ENCODE measurements at regions not wholly inside any gene's neighbourhood (a gene's known extent, or its start where the extent isn't known, plus 50 kb on each side); places are given as distances from the start of the nearest gene placed in this dataset.

DNA sequence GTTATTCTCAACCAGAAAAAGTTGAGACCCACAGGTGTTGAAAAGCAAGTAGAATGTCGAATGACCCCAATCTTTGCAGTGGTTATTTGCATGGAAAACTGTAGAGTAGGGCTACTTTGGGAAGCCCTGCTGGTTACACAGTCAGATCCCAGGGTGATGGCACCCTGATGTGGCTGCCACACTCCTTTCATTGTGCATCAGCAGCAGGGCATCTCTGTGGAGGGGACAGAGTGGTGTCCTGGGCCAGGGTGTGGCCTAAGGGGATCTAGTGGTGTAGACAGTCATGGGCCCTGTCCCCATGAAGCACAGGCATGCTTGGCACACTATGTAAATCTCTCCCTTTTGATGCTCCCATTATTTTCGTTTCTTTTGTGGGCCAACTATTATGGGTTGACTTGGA, 199.4 kb upstream of the NAV2 start:
- H3K4me2 ChIP-seq (ENCODE audit: insufficient read depth, low read length, poor library complexity, severe bottlenecking) = no peak overlapping the region
- WGBS, 2 donors (ENCODE audit: extremely low coverage in 2 of 2, insufficient read length in 2 of 2, insufficient replicate concordance in 1 of 2) = no CpG with 5 or more reads among the region's 2 CpGs
- H4K91ac ChIP-seq (ENCODE audit: low read depth, low read length, poor library complexity) = no peak overlapping the region
- H3K4me1 ChIP-seq (ENCODE audit: control insufficient read depth in 2 of 2, insufficient read depth in 1 of 2, low read depth in 1 of 2, low read length in 2 of 2) = peaks cover 3 to 8% of the 10 kb centered on the region in 2 donors
- no peak overlapping the region for H4K8ac ChIP-seq (ENCODE audit: low read depth, low read length)
- DNase-seq (ENCODE audit: low spot score) = no peak
- no peak overlapping the region for H3K27ac ChIP-seq (replicated peaks; ENCODE audit: low read length)
- H3K14ac ChIP-seq (ENCODE audit: low read length) = no peak overlapping the region
- no peak overlapping the region for H2AFZ ChIP-seq (ENCODE audit: low read length)
- H2BK5ac ChIP-seq (ENCODE audit: low read length) = no peak overlapping the region
- no peaks in the 10 kb centered on the region for H3K79me1 ChIP-seq (ENCODE audit: low read depth, low read length)
- no peak overlapping the region for H3K9ac ChIP-seq (ENCODE audit: low read depth, low read length, poor library complexity)
- H2BK15ac ChIP-seq (ENCODE audit: low read length) = no peak overlapping the region
- no peaks in the 10 kb centered on the region for H3K9me3 ChIP-seq (replicated peaks in 1 of 2; ENCODE audit: control insufficient read depth in 2 of 2, insufficient read depth in 1 of 2, low read depth in 1 of 2, low read length in 2 of 2)
- no peak overlapping the region for H3K23ac ChIP-seq (ENCODE audit: low read depth, low read length, poor library complexity)
- no peak overlapping the region for H3K4me3 ChIP-seq (ENCODE audit: low read length in 2 of 2)
- no peaks in the 10 kb centered on the region for H3K36me3 ChIP-seq (replicated peaks in 1 of 2; ENCODE audit: control insufficient read depth in 2 of 2, insufficient read depth in 2 of 2, low read length in 2 of 2)
- H2BK120ac ChIP-seq (ENCODE audit: low read depth, low read length) = no peak overlapping the region
- no peaks in the 10 kb centered on the region for H3K27me3 ChIP-seq (ENCODE audit: control insufficient read depth in 3 of 3, insufficient read depth in 3 of 3, low read depth in 1 of 3, low read length in 3 of 3)
- H3K18ac ChIP-seq (ENCODE audit: low read length) = no peak overlapping the region
- H2BK12ac ChIP-seq (ENCODE audit: low read length) = no peak overlapping the region
- no peak overlapping the region for H3K4ac ChIP-seq (ENCODE audit: low read length)
- H2AK5ac ChIP-seq (ENCODE audit: low read depth, low read length) = no peak overlapping the region

DNA sequence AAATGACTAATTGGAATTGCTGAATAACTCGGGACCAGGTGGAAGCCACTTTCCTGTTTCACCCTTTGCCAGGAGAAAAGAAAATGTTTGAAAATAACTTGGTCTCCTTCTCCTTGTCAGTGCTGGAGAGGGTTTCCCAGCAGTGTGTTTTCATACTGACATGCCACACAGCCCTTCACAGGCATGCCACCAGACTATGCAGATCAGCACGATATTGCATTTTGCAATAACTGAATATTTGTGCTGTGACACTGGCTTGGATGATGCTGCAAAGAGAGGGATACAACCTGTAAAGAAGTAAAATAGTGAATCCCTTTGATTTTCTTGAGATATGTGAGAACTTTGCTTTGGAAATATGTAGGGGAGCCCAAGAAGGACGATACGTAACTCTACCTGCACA, 200.0 kb upstream of the NAV2 start:
- Histone ChIP-seq H4K8ac (ENCODE audit: low read depth, low read length) (no peak overlapping the region), H3K4me2 (ENCODE audit: insufficient read depth, low read length, poor library complexity, severe bottlenecking) (no peak overlapping the region), H2BK120ac (ENCODE audit: low read depth, low read length) (no peak overlapping the region), H3K79me1 (ENCODE audit: low read depth, low read length) (no peaks in the 10 kb centered on the region), H3K27ac (replicated peaks; ENCODE audit: low read length) (no peak overlapping the region), H2BK5ac (ENCODE audit: low read length) (no peak overlapping the region), H2AK5ac (ENCODE audit: low read depth, low read length) (no peak overlapping the region), H3K23ac (ENCODE audit: low read depth, low read length, poor library complexity) (no peak overlapping the region), H2BK12ac (ENCODE audit: low read length) (no peak overlapping the region), H3K14ac (ENCODE audit: low read length) (no peak overlapping the region), H2AFZ (ENCODE audit: low read length) (no peak overlapping the region), H3K9me3 (replicated peaks in 1 of 2; ENCODE audit: control insufficient read depth in 2 of 2, insufficient read depth in 1 of 2, low read depth in 1 of 2, low read length in 2 of 2) (no peaks in the 10 kb centered on the region), H3K36me3 (replicated peaks in 1 of 2; ENCODE audit: control insufficient read depth in 2 of 2, insufficient read depth in 2 of 2, low read length in 2 of 2) (no peaks in the 10 kb centered on the region), H3K4ac (ENCODE audit: low read length) (no peak overlapping the region), H3K4me1 (ENCODE audit: control insufficient read depth in 2 of 2, insufficient read depth in 1 of 2, low read depth in 1 of 2, low read length in 2 of 2) (peaks cover 8 to 9% of the 10 kb centered on the region in 2 donors), H3K9ac (ENCODE audit: low read depth, low read length, poor library complexity) (no peak overlapping the region), H3K18ac (ENCODE audit: low read length) (no peak overlapping the region), H3K4me3 (ENCODE audit: low read length in 2 of 2) (no peak overlapping the region), H4K91ac (ENCODE audit: low read depth, low read length, poor library complexity) (no peak overlapping the region), H3K27me3 (ENCODE audit: control insufficient read depth in 3 of 3, insufficient read depth in 3 of 3, low read depth in 1 of 3, low read length in 3 of 3) (no peaks in the 10 kb centered on the region), H2BK15ac (ENCODE audit: low read length) (no peak overlapping the region)
- DNase-seq (ENCODE audit: low spot score) = no peak
- no CpG with 5 or more reads among the region's 4 CpGs for WGBS, 2 donors (ENCODE audit: extremely low coverage in 2 of 2, insufficient read length in 2 of 2, insufficient replicate concordance in 1 of 2)

DNA sequence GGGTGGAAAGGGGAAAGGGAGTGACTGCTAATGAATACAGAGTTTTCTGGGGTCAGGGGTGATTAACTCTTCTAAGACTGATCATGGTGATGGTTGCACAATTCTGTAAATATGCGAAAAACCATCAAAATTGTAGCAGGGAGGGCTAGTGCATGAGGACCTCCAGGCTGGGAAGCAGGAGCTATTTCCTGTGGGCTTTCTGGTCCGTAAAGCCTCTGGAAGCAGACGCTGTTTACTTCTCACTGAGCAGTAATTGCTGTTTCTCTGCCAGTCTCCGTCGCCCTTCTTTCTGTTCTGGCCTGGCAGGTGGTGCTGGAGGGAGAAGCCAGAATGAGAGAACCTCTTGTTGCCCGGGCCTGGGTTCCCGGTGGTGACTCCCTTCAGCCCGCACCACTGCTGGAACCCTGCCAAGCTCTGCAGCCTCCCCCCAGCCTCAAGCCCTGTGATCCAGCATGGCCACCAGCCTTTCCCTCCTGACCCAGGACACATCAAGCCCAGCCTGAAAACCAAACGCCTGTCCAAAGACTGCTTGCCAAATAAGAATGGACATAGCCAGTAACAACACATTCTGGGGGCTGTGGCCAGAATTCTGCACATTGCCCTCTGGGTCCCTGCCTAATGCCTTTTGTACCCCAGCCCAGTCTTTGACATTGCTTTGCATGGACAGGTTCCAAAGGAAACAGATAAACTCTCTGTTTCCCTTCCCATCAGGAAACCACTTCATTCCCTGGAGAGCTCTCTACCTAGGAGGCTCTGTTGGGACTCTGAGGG, 201.0 kb upstream of the NAV2 start:
- no CpG with 5 or more reads among the region's 9 CpGs for WGBS, 2 donors (ENCODE audit: extremely low coverage in 2 of 2, insufficient read length in 2 of 2, insufficient replicate concordance in 1 of 2)
- Histone ChIP-seq H3K9me3 (replicated peaks in 1 of 2; ENCODE audit: control insufficient read depth in 2 of 2, insufficient read depth in 1 of 2, low read depth in 1 of 2, low read length in 2 of 2) (no peaks in the 10 kb centered on the region), H3K4ac (ENCODE audit: low read length) (no peak overlapping the region), H3K18ac (ENCODE audit: low read length) (peak overlapping the region; percentile 58), H3K23ac (ENCODE audit: low read depth, low read length, poor library complexity) (no peak overlapping the region), H3K27ac (replicated peaks; ENCODE audit: low read length) (no peak overlapping the region), H3K4me1 (ENCODE audit: control insufficient read depth in 2 of 2, insufficient read depth in 1 of 2, low read depth in 1 of 2, low read length in 2 of 2) (peaks cover 8 to 14% of the 10 kb centered on the region in 2 donors), H3K4me3 (ENCODE audit: low read length in 2 of 2) (no peak overlapping the region), H2BK120ac (ENCODE audit: low read depth, low read length) (no peak overlapping the region), H2BK12ac (ENCODE audit: low read length) (no peak overlapping the region), H3K14ac (ENCODE audit: low read length) (no peak overlapping the region), H4K8ac (ENCODE audit: low read depth, low read length) (no peak overlapping the region), H2BK15ac (ENCODE audit: low read length) (peak overlapping the region; percentile 5), H2AK5ac (ENCODE audit: low read depth, low read length) (no peak overlapping the region), H3K27me3 (ENCODE audit: control insufficient read depth in 3 of 3, insufficient read depth in 3 of 3, low read depth in 1 of 3, low read length in 3 of 3) (no peaks in the 10 kb centered on the region), H3K9ac (ENCODE audit: low read depth, low read length, poor library complexity) (no peak overlapping the region), H3K4me2 (ENCODE audit: insufficient read depth, low read length, poor library complexity, severe bottlenecking) (no peak overlapping the region), H2AFZ (ENCODE audit: low read length) (no peak overlapping the region), H2BK5ac (ENCODE audit: low read length) (no peak overlapping the region), H3K79me1 (ENCODE audit: low read depth, low read length) (no peaks in the 10 kb centered on the region), H4K91ac (ENCODE audit: low read depth, low read length, poor library complexity) (no peak overlapping the region), H3K36me3 (replicated peaks in 1 of 2; ENCODE audit: control insufficient read depth in 2 of 2, insufficient read depth in 2 of 2, low read length in 2 of 2) (no peaks in the 10 kb centered on the region)
- no peak for DNase-seq (ENCODE audit: low spot score)

DNA sequence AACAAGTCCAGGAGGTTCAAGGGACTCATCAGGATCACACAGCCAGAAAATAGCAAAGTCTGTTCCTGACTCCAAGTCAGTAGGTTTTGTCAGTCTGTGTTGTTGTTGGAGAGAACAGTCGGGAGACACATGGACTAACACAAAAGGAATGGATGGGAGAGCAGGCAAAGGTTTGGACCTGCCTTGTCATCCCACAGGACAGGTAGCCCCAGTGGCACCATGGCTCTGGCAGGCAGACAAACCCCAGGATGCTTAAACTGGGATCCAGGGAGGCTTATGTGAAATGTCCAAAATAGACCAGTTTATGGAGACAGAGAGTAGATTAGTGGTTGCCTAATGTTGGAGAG, 201.6 kb upstream of the NAV2 start:
- peaks cover 4 to 15% of the 10 kb centered on the region in 2 donors for H3K4me1 ChIP-seq (ENCODE audit: control insufficient read depth in 2 of 2, insufficient read depth in 1 of 2, low read depth in 1 of 2, low read length in 2 of 2)
- no peak overlapping the region for H3K14ac ChIP-seq (ENCODE audit: low read length)
- H2AK5ac ChIP-seq (ENCODE audit: low read depth, low read length) = no peak overlapping the region
- no peak overlapping the region for H4K8ac ChIP-seq (ENCODE audit: low read depth, low read length)
- no peak overlapping the region for H2AFZ ChIP-seq (ENCODE audit: low read length)
- no peak overlapping the region for H3K4me3 ChIP-seq (ENCODE audit: low read length in 2 of 2)
- no peak overlapping the region for H3K18ac ChIP-seq (ENCODE audit: low read length)
- no peak for DNase-seq (ENCODE audit: low spot score)
- H3K27me3 ChIP-seq (ENCODE audit: control insufficient read depth in 3 of 3, insufficient read depth in 3 of 3, low read depth in 1 of 3, low read length in 3 of 3) = no peaks in the 10 kb centered on the region
- H3K79me1 ChIP-seq (ENCODE audit: low read depth, low read length) = no peaks in the 10 kb centered on the region
- WGBS, 2 donors (ENCODE audit: extremely low coverage in 2 of 2, insufficient read length in 2 of 2, insufficient replicate concordance in 1 of 2) = no CpG with 5 or more reads among the region's 1 CpG
- H3K9me3 ChIP-seq (replicated peaks in 1 of 2; ENCODE audit: control insufficient read depth in 2 of 2, insufficient read depth in 1 of 2, low read depth in 1 of 2, low read length in 2 of 2) = no peaks in the 10 kb centered on the region
- H3K36me3 ChIP-seq (replicated peaks in 1 of 2; ENCODE audit: control insufficient read depth in 2 of 2, insufficient read depth in 2 of 2, low read length in 2 of 2) = no peaks in the 10 kb centered on the region
- no peak overlapping the region for H3K23ac ChIP-seq (ENCODE audit: low read depth, low read length, poor library complexity)
- H3K4me2 ChIP-seq (ENCODE audit: insufficient read depth, low read length, poor library complexity, severe bottlenecking) = no peak overlapping the region
- H3K9ac ChIP-seq (ENCODE audit: low read depth, low read length, poor library complexity) = no peak overlapping the region
- H3K27ac ChIP-seq (replicated peaks; ENCODE audit: low read length) = no peak overlapping the region
- no peak overlapping the region for H2BK12ac ChIP-seq (ENCODE audit: low read length)
- H2BK5ac ChIP-seq (ENCODE audit: low read length) = no peak overlapping the region
- H2BK120ac ChIP-seq (ENCODE audit: low read depth, low read length) = no peak overlapping the region
- no peak overlapping the region for H4K91ac ChIP-seq (ENCODE audit: low read depth, low read length, poor library complexity)
- H2BK15ac ChIP-seq (ENCODE audit: low read length) = no peak overlapping the region
- H3K4ac ChIP-seq (ENCODE audit: low read length) = no peak overlapping the region

Data from neuronal stem cell (in vitro differentiated cells).